ENCODE measurements at regions not wholly inside any gene's neighbourhood (a gene's known extent, or its start where the extent isn't known, plus 50 kb on each side); places are given as distances from the start of the nearest gene placed in this dataset.
"Not testable (repeated sequence)": the region's sequence is repeated elsewhere in the genome, so short reads cannot be mapped to it uniquely, and the experiment has no call there.

DNA sequence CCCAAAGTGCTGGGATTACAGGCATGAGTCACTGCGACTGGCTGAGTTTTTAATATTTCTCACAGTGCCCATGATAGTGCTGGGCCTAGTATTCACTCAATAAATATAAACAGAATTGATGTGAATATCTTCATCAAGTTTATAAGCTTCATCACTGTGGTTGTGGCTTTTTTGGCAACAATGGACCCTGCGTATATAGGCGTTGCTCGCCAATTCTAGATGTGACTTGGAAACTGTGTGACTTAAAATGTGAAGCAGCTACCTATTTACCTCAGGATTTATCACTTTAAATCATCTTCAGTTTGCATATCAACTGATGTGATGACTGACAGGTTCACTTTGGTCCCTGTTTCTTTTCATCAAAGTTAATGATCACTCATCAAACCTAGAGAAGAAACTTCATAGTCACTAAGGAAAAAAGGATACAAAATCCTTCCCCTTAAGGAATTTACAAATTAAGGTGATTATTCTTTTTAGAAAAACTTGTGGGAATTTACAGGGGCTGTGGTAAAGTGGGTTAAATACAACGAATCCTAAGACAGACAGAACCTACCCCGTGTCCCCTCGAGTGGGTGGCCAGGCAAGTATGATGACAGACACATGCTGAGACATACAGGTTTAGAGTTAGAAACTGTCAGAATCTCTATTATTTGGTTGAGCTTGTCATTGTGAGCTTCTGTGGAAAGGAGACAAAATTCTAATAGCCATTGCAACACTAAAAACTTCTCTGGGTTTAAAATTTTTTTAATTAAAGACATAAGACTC is 101.3 kb downstream of the AKAP11 start:
- no peaks in the 10 kb centered on the region for H3K9me3 Mint-ChIP-seq
- H3K4me3 Mint-ChIP-seq = no peak overlapping the region
- H3K27ac Mint-ChIP-seq = no peak overlapping the region
- H3K4me1 Mint-ChIP-seq = peaks cover 21 to 25% (median 22%) of the 10 kb centered on the region in 3 donors
- H3K27me3 Mint-ChIP-seq = peaks cover 2% of the 10 kb centered on the region
- H3K36me3 Mint-ChIP-seq = peaks cover 5% of the 10 kb centered on the region

GRCh38 chr13:42375663-42376062 is 103.7 kb downstream of the AKAP11 start:
- no peak overlapping the region for H3K27ac Mint-ChIP-seq
- peaks cover 2% of the 10 kb centered on the region for H3K27me3 Mint-ChIP-seq
- no peaks in the 10 kb centered on the region for H3K9me3 Mint-ChIP-seq
- H3K4me3 Mint-ChIP-seq = no peak overlapping the region
- H3K4me1 Mint-ChIP-seq = peaks cover 30 to 36% (median 31%) of the 10 kb centered on the region in 3 donors
- peaks cover 5% of the 10 kb centered on the region for H3K36me3 Mint-ChIP-seq

GRCh38 chr13:42377640-42378382 is 105.9 kb downstream of the AKAP11 start:
- Mint-ChIP-seq H3K27ac (peak overlapping the region; percentile 87 to 95 (median 90)), H3K4me1 (peaks cover 33 to 40% (median 34%) of the 10 kb centered on the region in 3 donors), H3K36me3 (no peaks in the 10 kb centered on the region), H3K4me3 (peak overlapping the region; percentile 27 to 87 (median 65)), H3K27me3 (no peaks in the 10 kb centered on the region), H3K9me3 (no peaks in the 10 kb centered on the region)

- H3K36me3 Mint-ChIP-seq = no peaks in the 10 kb centered on the region
- peaks cover 33 to 40% (median 34%) of the 10 kb centered on the region in 3 donors for H3K4me1 Mint-ChIP-seq
- peak overlapping the region; percentile 87 to 95 (median 90) for H3K27ac Mint-ChIP-seq
- H3K27me3 Mint-ChIP-seq = no peaks in the 10 kb centered on the region
- H3K4me3 Mint-ChIP-seq = peak overlapping the region in 2 of 4 donors; percentile 81 to 87
- no peaks in the 10 kb centered on the region for H3K9me3 Mint-ChIP-seq
Measured at GRCh38 chr13:42378383-42378780, 106.4 kb downstream of the AKAP11 start.

GRCh38 chr13:42379241-42379640 is 107.3 kb downstream of the AKAP11 start:
- H3K36me3 Mint-ChIP-seq = no peaks in the 10 kb centered on the region
- H3K9me3 Mint-ChIP-seq = no peaks in the 10 kb centered on the region
- peak overlapping the region in 2 of 3 donors; percentile 87 to 95 for H3K27ac Mint-ChIP-seq
- H3K27me3 Mint-ChIP-seq = no peaks in the 10 kb centered on the region
- H3K4me3 Mint-ChIP-seq = peak overlapping the region in 1 of 4 donors; percentile 81
- H3K4me1 Mint-ChIP-seq = peaks cover 33 to 40% (median 34%) of the 10 kb centered on the region in 3 donors

- no peaks in the 10 kb centered on the region for H3K36me3 Mint-ChIP-seq
- H3K9me3 Mint-ChIP-seq = no peaks in the 10 kb centered on the region
- peak overlapping the region; percentile 74 to 94 (median 84) for H3K4me3 Mint-ChIP-seq
- H3K27ac Mint-ChIP-seq = peak overlapping the region; percentile 89 to 97 (median 95)
- H3K27me3 Mint-ChIP-seq = no peaks in the 10 kb centered on the region
- peaks cover 33 to 39% (median 34%) of the 10 kb centered on the region in 3 donors for H3K4me1 Mint-ChIP-seq
Measured at GRCh38 chr13:42380420-42381164, 108.6 kb downstream of the AKAP11 start.

GRCh38 chr13:42381165-42381425 is 109.1 kb downstream of the AKAP11 start:
- Mint-ChIP-seq H3K27ac (peak overlapping the region in 2 of 3 donors; percentile 89 to 95), H3K4me1 (peaks cover 32 to 39% (median 33%) of the 10 kb centered on the region in 3 donors), H3K36me3 (no peaks in the 10 kb centered on the region), H3K4me3 (no peak overlapping the region), H3K9me3 (no peaks in the 10 kb centered on the region), H3K27me3 (no peaks in the 10 kb centered on the region)

GRCh38 chr13:42381426-42381825 is 109.5 kb downstream of the AKAP11 start:
- H3K27ac Mint-ChIP-seq = peak overlapping the region in 2 of 3 donors; percentile 71 to 89
- not testable (repeated sequence) for H3K36me3 Mint-ChIP-seq, H3K27me3 Mint-ChIP-seq, H3K9me3 Mint-ChIP-seq
- peaks cover 32 to 39% (median 33%) of the 10 kb centered on the region in 3 donors for H3K4me1 Mint-ChIP-seq
- peak overlapping the region in 1 of 4 donors; percentile 55 for H3K4me3 Mint-ChIP-seq

GRCh38 chr13:42383025-42383424 is 111.1 kb downstream of the AKAP11 start:
- Mint-ChIP-seq H3K36me3 (no peaks in the 10 kb centered on the region), H3K9me3 (no peaks in the 10 kb centered on the region), H3K27me3 (no peaks in the 10 kb centered on the region), H3K4me3 (no peak overlapping the region), H3K27ac (peak overlapping the region in 2 of 3 donors; percentile 84 to 89), H3K4me1 (peaks cover 20 to 32% (median 31%) of the 10 kb centered on the region in 3 donors)

GRCh38 chr13:42384265-42384664 is 112.3 kb downstream of the AKAP11 start:
- no peak overlapping the region for H3K27ac Mint-ChIP-seq

GRCh38 chr13:42388326-42388725 is 116.4 kb downstream of the AKAP11 start:
- Mint-ChIP-seq H3K9me3 (no peaks in the 10 kb centered on the region), H3K4me1 (peaks cover 2 to 30% (median 10%) of the 10 kb centered on the region in 3 donors), H3K27me3 (no peaks in the 10 kb centered on the region), H3K36me3 (no peaks in the 10 kb centered on the region), H3K4me3 (peak overlapping the region in 1 of 4 donors; percentile 15), H3K27ac (no peak overlapping the region)

More at GRCh38 chr13:42384265-42384664, 112.3 kb downstream of the AKAP11 start:
- no peaks in the 10 kb centered on the region for H3K36me3 Mint-ChIP-seq
- no peaks in the 10 kb centered on the region for H3K27me3 Mint-ChIP-seq
- peaks cover 16 to 32% (median 26%) of the 10 kb centered on the region in 3 donors for H3K4me1 Mint-ChIP-seq
- no peak overlapping the region for H3K4me3 Mint-ChIP-seq
- no peaks in the 10 kb centered on the region for H3K9me3 Mint-ChIP-seq

DNA sequence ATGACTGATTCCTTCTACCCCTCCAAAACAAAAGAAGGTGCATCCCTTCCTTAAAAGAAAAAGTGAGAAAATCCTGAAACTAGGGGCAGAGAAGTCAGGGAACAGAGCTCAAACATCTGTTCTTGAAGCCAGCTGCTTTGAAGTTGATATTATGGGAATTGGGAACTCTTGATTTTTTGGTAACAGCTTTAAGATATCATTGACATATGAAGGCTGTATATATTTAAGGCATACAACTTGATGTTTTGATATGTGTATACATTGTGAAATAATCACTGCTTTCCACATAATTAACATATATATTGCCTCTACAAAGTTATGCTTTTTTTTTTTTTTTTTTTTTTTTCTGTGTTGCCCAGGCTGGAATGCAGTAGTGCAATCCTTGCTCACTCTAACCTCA is 117.1 kb downstream of the AKAP11 start:
- no peak overlapping the region for H3K4me3 Mint-ChIP-seq
- no peaks in the 10 kb centered on the region for H3K27me3 Mint-ChIP-seq
- H3K36me3 Mint-ChIP-seq = no peaks in the 10 kb centered on the region
- H3K4me1 Mint-ChIP-seq = peaks cover 2 to 32% (median 10%) of the 10 kb centered on the region in 3 donors
- no peaks in the 10 kb centered on the region for H3K9me3 Mint-ChIP-seq
- no peak overlapping the region for H3K27ac Mint-ChIP-seq

GRCh38 chr13:42392180-42392579 is 120.2 kb downstream of the AKAP11 start:
- H3K4me1 Mint-ChIP-seq = peaks cover 18 to 50% (median 32%) of the 10 kb centered on the region in 3 donors
- H3K4me3 Mint-ChIP-seq = no peak overlapping the region
- no peaks in the 10 kb centered on the region for H3K27me3 Mint-ChIP-seq
- no peak overlapping the region for H3K27ac Mint-ChIP-seq
- no peaks in the 10 kb centered on the region for H3K36me3 Mint-ChIP-seq
- no peaks in the 10 kb centered on the region for H3K9me3 Mint-ChIP-seq

DNA sequence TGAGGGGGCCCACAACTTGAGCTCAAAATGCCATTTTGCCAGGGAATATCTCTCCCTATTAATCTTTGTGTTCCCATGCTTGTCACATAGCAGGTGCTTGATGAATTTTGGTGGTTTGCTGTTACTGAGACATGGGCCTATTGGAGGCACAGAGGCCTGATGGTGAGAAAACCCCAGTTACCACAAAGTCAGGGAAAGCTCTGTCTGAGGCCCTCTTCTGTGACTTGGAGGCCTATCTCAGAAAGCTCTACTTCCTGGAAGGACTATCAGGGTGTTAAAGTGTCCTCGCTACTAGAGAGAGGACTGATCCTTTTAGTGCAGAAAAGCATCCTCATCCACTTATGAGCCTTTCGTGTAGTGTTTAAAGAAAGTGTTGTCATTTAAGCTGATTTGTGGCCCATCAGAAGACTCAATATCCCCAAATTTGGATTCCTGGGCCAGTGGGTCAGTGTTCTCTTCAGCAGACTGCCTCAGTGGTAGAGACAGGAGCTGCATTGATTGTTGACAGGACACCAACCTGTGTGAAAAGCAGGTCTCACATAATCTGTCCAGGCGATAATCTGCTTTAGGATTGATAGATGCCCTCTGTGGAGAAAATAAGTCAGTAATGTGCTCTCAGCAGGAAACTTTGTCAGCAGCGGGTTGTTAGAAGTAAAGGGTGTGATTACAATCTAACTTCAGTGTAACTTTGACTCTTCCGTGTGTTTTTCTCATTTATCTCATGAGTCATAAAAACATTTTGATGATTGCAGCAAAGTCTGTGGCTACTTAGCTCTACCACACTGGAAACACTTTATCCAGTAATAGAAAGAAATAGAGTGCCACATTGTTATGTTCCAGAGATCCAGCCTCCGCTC is 121.0 kb downstream of the AKAP11 start:
- Mint-ChIP-seq H3K4me3 (no peak overlapping the region), H3K27ac (no peak overlapping the region), H3K27me3 (peaks cover 2% of the 10 kb centered on the region), H3K4me1 (peaks cover 18 to 42% (median 36%) of the 10 kb centered on the region in 3 donors), H3K9me3 (peaks cover 0 to 2% (median 0%) of the 10 kb centered on the region in 3 donors), H3K36me3 (no peaks in the 10 kb centered on the region)

Measured in IgD-negative memory B cell (primary cell).